HG02571 (cell line): ENCODE measurements at regions not wholly inside any gene's neighbourhood (a gene's known extent, or its start where the extent isn't known, plus 50 kb on each side); places are given as distances from the start of the nearest gene placed in this dataset.

Experiments
- ATAC-seq: cut with Tn5 transposase; IDR thresholded peaks from one replicate; pipeline ENCODE4 v1.9.1; 2021; ENCODE audit warnings: mild to moderate bottlenecking, moderate library complexity; ENCODE audit not compliant: unreplicated experiment

DNA sequence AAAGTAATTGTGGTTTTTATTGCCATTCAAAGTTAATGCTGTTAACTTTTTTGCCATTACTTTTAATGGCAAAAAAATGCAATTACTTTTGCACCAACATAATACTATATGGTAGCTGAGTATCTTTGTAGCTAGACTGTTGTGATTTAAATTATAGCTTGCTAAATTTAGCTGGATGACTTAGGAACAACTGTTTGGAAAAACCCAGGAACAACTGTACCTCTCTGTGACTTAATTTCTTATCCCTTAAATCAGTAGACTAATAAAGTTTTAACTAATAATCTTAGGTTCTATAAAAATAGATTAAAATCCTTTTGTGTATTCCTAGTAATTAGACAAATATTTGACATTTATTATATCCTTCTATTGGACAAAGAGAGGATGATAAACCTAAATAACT lies 268.2 kb downstream of the TENT5A start:
- no peak for ATAC-seq

DNA sequence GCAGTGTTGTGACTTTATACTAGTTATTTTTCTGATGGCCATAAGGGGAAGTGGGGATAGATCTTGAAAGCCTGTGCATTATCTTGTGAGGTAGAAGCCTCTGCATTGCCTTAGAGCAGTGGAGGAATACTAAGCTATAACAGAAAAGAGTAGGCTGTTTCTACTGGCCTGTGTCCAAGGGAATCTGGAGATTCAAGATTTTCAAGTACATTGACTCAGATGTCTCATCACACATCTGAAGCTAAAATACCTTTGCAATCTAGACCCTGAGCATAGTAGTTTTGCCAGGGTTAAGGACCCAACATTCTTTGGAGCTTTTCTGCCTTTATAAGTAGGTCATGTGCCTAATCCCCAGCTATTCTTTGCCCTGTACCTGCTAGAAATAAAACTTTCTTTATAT lies 272.3 kb downstream of the TENT5A start:
- no peak for ATAC-seq

DNA sequence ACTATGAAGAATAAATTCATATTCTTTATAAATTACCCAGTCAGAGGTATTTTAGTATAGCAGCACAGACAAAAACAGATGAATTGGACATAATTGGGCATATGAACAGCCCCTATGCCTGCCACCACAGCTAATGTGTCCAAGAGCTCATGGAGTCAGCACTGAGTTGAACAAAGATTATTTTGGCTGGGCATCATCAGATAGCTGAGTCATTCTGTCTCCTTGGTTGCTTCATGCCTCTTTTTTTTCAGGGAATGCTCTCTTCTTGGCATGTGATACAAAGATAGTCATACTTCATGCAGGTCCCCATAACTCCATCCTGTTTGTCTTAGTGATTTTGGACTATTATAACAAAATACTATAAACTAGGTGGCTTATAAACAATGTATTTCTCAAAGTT lies 275.6 kb downstream of the TENT5A start:
- ATAC-seq, result no peak

DNA sequence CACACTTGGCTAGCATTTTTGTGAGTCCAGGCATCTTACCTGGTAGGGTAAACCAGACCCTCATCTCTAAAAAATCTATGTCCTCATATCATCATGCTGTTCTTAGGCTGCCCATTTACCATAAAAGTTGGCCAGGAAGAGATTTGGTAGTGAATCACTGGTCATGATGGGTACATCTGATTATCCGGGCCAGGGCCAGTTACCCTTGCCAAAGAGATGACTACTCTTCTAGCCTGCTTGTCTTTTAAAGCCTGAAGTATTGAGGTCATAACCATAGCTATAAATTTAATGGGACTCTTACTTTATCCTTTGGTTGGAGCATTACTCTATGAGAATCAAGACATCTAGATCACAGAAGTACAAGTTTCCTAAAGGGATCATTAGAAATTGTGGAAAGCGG lies 276.8 kb downstream of the TENT5A start:
- no peak for ATAC-seq

DNA sequence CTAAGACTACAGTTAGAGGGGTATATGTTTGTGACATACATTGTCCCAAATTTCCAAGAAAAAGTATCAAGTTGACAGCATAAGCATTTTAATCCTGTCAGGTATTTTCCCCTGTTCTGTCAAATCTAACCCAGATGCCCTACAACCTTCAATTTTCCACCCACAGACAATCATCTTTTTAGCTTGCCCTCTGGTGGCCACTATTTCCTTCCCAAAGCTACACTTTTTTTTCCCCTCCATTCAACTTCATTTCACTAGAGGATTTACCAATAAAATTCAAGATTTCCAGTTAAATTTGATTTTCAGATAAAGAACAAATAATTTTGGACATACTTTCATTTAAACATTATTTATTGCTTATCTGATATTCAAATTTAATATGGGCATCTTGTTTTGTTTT lies 286.6 kb downstream of the TENT5A start:
- no peak for ATAC-seq

DNA sequence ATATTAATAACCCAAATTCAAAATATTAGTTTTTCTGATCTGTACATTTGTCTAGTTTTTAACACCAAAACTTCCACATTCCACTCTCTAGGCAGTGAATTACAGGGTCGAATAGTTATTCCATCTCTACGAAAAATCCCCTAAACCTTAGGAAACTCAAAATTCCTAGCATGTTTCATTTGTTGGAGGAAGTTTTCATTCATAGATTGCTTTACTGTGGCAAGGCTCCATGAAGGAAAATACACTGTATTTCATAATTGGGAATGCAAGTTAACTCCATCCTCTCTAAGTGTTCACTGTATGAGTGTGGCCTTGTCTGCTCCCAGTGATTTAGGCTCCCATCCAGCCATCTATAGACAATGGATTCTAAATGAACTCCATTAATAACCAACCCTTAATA lies 296.1 kb downstream of the TENT5A start:
- no peak for ATAC-seq

DNA sequence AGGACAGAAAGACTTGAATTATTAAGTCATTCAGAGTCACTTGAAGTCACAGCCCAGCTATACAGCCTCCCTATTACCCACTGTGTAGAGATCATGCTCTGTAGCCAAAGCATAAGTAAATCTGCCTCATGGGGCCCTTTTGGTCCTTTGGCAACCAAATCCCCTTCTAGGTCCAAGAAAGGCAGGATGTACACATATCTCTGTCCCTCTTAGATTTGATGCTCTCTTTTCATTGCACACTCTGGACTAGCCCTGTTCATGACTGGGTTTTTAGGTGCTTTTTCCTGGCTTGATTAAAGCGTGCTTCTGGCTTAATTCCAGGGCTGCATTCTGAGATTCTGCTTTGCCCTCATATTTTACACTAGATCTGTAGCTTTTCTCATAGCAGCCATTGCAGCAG lies 296.8 kb downstream of the TENT5A start:
- no peak for ATAC-seq

DNA sequence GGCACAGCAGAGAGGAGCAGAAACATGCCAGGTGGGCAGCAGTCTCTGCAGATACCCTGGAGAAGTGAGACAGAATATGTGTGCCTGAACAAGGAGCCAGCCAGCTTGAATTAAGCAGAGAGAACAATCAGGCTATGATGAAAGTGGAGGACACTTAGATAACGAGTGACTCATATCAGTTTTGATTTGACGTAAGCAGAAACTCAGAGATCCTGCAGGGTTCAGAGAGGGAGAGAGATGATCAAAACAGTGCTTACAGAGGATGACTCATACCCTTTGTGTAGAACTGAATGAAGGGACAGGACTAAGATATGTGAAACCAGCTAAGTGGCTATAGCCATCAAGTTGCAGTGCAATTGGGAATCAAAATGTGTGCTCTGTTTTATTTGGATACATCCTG lies 300.7 kb downstream of the TENT5A start:
- peak; percentile 61 for ATAC-seq

DNA sequence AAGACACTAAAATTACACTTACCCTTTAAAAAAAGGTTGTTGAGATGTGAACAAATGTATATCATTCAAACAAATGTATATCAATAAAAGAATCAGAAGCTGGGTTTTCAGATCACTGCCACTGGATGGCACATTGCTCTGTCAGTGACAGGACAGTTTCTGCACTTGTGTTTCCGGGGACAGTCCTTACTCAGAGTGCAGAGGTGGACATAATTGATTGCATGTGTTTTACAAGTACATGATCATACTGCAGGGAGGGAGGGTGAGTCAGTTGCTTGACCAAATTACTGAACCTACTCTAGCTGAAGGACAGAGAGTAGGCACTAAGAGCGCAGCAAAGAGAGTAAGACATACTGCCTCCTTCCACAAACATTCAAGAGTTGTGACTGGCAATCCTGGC lies 302.3 kb downstream of the TENT5A start:
- ATAC-seq, result no peak

DNA sequence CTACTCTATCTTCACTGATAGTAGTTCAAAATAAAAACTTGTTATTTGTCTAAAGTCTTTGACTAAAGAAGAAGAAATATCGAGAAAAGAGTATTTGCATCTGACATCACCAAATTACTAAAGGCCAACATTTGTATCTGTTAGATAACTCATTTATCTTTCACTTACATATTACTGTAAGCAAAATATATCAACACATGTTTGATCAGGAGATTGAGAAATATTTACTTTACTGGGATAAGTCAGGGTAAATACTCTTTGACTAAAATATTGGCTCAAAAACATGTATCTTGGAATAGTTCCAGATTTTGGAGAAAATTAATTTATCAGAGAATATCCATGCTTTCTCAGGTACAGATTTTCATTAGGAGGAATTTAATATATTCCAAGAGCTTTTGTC lies 306.0 kb downstream of the TENT5A start:
- ATAC-seq, result no peak

DNA sequence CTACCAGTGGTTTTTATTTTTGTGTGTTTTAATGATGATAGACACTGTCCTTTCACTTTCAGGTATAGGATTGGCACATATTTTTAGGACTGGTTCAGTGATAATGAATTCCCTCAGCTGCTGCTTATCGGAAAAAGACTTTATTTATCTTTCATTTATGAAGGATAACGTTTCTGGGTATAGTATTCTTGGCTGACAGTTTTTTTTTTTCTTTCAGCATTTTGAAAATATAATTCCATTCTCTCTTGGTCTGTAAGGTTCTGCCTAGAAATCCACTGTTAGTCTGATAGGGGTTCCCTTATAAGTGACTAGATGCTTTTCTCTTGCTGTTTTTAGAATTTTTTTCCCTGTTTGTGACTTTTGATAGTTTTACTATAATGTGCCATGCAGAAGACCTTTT lies 313.1 kb downstream of the TENT5A start:
- ATAC-seq, result no peak

DNA sequence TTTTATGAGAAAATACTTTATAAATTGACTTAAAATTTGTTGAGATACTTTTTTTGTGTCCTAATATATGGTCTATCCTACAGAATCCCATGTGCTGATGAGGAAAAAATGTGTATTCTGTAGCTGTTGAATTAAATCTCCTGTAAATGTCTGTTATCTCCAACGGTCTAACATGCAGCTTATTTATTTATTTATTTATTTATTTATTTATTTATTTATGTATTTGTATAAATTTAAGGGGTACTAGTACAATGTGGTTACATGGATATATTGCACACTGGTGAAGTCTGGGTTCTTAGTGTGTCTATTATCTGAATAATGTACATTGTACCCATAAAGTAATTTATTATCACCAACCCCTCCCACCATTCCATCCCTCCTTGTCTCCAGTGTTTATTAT lies 315.5 kb downstream of the TENT5A start:
- no peak for ATAC-seq

DNA sequence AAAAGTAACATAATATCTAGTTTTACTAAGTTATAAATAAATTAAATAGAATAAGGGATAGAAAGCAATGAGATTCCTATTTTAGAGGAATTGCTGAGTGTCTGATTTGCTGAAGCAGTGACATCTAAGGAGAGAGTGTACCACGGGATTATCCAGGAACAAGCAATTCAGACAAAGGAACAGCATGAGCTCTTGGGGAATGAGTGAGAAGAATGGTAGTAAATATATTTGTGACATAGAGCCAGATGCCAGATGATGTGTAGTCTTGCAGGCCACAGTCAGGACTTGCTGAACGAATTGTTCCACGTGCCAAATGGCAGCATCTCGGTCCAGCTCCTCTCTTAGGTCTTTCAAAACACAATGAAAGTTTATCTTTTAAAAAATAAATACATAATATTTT lies 339.2 kb downstream of the TENT5A start:
- ATAC-seq, result no peak

DNA sequence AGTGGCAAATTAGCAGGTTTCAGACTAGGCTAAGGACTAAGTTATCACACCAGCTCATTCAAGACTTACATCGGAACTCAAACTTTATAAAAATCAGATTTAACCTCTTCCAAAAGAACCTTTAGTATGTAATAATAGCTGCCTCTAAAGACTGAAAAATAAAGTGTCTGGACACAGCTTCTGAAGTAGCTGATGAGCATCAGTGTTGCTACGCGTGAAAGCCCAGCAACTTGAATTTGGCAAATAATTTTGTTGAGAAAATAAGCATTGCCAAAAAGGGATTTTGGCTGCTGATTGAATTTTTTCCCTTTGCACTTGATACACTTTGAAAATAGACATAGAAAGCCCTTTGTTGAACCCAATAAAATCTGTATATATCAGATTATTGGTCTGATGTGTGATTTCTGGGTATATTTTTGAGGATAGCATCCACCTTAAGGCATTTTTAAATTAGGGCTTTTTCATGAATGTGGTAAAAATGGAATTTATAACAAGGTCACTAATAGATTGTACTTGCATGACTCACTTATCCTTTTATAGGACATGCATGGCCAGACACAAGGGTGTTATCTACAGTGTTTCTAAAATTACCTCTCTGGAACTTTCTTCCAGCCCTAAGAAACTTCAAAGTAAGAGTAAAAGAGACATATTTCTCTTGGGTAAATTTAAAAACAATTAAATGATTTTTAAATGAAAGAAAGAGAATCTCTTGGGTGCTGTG lies 350.4 kb downstream of the TENT5A start:
- ATAC-seq, result no peak

DNA sequence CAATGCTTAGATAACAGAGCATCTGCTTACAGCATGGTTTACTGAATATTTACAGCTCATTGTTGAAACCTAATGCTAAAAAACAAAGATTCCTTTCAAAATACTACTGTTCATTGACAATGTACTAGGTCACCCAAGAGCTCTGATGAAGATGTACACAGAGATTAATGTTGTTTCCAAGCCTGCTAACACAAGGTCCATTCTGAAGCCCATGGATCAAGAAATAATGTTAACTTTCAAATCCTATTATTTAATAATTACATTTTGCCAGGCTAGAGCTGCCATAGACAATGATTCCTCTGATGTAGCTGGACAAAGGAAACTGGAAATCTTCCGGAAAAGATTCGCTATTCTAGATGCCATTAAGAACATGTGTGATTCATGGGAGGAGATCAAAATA lies 355.6 kb downstream of the TENT5A start:
- ATAC-seq, result no peak

DNA sequence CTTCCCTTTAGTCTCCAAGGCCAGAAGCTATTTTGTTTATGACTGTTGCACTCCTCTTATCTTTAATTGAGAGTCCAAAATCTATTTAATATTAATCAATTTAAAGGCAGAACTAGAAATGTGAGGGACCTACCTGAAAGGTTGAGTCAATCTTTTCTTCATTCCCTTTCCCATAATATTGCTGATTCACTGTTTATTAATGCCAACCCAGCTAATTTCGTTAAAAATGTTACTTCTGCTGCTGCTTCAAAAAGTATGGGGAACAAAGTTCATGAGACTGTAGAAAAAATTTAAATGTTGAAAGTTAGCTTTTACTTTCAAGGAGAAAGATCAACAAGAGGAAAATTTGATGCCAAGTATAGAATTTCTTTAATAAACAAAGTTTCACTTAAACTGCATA lies 365.3 kb downstream of the TENT5A start:
- no peak for ATAC-seq

DNA sequence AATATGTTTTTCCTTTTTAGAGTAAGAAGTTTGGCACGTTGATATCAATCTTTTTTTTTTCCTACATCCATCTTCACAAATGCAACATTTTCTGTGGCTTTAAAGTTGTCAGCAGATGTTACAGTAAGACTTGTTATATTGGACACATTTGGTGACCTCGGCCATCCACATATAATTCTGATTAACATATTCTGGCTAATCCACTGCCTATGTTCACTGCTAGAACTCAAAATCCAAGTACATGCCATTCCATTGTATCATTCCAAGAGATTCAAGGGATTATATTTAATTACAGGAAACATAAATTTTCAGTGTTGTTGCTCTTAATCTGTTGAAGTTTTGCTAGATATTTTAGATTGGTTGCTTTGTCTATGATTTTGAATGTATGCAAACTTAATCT lies 367.6 kb downstream of the TENT5A start:
- no peak for ATAC-seq

DNA sequence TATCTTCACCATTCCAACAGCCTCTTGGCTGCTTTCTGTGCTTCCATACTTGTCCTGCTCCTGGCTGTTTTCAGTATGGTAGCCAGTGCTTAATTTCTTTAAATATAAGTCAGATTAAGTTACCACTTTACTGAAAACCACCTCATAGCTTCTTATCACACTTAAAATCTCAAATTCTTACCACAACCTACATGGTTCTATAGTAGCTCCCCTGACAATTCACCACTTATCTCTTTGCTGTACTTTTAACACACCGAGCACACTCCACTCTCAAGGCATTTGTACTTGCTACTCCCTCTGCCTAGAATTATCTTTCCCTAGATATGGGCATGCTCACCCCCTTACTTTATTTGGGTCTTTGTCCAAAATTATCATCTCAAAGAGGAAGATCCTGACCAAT lies 369.0 kb downstream of the TENT5A start:
- no peak for ATAC-seq

DNA sequence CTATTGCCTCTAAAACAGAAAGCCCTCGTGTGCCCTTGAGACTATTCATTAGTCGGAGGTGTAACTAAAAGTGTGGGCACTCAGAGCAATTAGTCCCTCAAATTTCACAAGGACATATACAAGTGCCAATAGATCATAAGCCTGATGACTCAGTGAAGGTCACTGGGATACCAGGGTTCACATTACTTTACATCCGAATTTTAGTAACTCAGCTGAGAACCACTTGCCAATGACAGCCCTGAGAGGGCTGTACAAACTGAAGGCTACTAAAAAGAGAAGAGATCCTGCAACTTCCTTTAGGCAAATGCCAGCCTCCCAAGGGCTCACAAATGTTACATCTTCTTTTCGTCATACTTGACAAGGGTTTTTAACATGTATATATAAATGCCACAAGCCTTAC lies 369.6 kb downstream of the TENT5A start:
- ATAC-seq, result no peak

DNA sequence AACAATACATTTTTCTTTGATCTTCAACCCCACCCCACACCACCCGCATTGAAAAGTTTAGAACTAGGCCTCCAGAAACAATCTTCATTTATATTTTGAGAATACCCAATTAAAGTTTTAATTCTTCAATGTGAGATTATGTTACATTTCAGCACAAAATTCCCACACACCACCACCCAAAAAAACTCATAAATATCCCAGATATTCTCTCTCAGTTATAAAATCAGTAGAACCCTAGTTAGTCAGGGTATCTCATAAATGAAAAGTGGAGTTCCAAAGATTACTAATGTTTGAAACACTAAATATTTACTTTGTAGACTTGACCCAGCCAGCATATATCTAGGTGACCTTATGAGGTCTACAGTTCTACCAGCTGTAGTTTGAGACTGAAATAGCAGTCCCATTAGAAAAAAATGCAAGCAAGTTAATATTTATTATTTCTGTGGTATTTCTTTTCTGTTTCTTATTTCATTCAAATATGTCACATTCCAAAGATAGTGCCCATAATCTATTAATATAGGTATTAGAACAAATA lies 371.0 kb downstream of the TENT5A start:
- ATAC-seq, result no peak

DNA sequence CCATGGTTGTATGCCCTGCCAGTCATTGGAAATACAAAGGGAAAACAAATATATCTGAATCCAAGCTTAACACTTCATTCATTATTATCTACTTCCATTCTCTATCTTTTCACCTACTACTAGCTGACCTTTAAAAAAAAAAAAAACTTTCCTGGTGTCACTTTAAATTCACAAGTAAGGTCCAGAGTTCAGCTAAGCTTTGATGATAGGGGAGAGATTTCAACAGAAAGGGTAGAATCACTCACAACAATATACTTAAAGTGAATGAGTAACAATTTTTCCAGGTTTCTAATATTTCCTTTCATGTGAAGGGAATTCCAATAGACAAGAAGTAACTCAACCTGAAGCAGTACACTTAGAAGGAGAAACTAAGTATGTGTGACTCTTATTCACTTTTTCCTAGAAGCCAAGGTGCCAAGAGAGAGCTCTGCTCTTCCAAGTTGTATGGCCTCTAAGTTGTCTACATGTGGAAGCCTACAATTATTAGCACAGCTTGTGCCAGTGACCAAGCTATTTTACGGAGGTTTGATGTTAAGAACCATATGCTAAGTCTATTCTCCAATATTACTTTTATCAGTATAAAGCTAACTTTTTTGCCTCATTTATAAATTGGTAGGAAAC lies 371.7 kb downstream of the TENT5A start:
- no peak for ATAC-seq

DNA sequence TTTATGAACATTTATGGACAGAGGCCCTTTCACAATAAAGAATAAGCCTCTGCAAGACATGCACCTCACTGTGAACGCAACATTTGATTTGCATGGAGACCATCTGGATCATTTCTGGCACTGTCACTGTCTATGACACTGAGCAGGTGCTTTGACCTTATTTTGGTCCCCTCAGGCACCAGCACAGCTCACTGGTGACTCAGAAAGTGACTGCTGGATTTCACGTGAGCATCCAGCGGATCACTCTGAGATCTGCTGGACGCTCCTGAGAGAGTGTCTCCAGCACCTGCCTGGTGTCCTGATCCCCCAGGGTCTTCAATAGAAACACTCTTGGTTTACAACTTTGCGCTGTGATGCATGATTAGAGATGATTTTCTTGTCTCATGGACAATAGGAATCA lies 375.7 kb downstream of the TENT5A start:
- no peak for ATAC-seq

DNA sequence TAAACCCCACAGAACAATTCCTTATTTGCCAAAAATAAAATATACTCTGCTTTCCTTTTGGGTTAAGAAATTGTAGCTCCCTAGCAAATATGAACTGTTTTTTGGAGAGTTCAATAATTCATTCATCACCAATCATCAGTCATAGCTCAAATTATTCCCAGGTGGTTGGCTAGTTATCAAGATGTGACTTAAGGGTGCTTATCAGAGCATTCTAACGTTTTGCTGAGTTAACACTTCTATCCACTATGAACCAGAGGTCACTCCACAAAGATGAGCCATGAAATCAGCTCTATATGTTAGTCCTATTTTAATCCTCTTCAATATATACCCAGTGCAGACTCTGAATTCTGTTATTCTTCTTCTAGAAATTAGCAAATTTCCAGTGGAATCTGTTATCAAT lies 379.1 kb downstream of the TENT5A start:
- ATAC-seq, result no peak
